ENCODE measurements at regions not wholly inside any gene's neighbourhood (a gene's known extent, or its start where the extent isn't known, plus 50 kb on each side); places are given as distances from the start of the nearest gene placed in this dataset.
A peak's percentile ranks its signal among the peaks of the same experiment; 100 is the strongest.
"Not testable (repeated sequence)": the region's sequence is repeated elsewhere in the genome, so short reads cannot be mapped to it uniquely, and the experiment has no call there.

- DNase-seq: no peak
Measured at GRCh38 chr10:7056216-7056615, 354.6 kb downstream of the SFMBT2 start.

GRCh38 chr10:7054915-7055314 is 355.9 kb downstream of the SFMBT2 start:
- no peak for DNase-seq

DNA sequence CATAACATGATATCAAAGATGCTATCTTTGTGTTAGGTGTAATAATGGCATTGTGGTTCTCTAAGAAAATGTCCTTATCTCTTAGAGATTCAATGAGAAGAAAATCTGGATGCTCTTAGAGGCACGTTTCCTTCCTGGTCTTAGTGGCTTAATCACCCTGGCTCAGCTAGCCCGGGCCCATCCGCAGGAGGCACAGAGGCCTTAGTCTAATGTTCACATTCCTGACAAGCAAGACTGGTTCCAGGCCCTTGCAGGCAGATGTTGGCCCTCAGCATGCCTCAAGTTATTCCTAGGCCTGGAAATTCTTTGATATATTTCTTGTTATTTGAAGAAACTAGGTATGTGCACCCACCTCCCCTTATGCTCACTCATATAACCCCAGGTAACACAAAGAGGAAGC is 357.6 kb downstream of the SFMBT2 start:
- DNase-seq: no peak

- DNase-seq: not testable (repeated sequence)
Measured at GRCh38 chr10:7050024-7050423, 360.8 kb downstream of the SFMBT2 start.

GRCh38 chr10:7048061-7048460 is 362.8 kb downstream of the SFMBT2 start:
- DNase-seq: no peak

GRCh38 chr10:7046615-7047014 is 364.2 kb downstream of the SFMBT2 start:
- no peak for DNase-seq

GRCh38 chr10:7045891-7046599 is 364.8 kb downstream of the SFMBT2 start:
- no peak for DNase-seq

DNA sequence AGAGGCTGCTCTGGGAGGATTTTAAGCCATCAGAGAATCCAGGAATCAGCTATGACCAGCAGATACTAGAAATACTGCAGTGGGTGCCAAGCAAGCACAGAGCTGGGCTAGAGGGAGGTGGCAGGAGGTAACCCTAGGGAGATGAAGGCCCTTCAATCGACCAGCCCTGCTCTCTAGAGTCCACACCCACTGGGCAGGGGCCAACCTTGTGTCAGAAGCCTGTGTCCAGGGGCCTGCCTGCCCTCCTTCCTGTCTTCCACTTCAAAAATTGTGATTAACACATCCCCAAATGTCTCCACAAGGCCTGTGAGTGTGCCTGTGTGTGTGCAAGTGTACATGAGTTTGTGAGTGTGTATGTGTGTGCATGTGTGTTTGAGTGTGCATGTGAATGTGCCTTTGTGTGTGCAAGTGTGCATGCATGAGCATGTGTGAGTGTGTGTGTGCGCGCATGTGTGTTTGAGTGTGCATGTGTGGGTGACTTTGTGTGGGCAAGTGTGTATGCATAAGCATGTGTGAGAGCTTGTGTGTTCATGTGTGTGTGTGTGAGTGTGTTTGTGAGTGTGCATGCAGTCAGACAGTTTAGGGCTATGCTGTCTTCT is 367.7 kb downstream of the SFMBT2 start:
- DNase-seq: no peak

- no peak for DNase-seq
Measured at GRCh38 chr10:7042419-7043054, 368.3 kb downstream of the SFMBT2 start.

DNA sequence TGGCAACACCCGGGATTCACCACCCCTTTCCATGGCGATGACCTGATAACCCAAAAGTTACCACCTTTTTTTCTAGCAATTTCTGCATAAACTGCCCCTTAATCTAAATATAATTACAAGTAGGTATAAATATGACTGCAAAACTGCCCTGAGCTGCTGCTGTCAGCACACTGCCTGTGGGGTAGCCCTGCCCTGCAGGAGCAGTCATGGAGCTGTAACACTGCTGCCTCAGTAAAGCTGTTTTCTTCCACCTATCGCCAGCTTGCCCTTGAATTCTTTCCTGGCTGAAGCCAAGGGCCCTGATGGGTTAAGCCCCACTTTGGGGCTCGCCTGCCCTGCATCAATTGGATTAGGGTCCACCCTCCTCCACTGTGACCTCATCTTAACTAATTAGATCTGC is 368.8 kb downstream of the SFMBT2 start:
- no peak for DNase-seq

DNA sequence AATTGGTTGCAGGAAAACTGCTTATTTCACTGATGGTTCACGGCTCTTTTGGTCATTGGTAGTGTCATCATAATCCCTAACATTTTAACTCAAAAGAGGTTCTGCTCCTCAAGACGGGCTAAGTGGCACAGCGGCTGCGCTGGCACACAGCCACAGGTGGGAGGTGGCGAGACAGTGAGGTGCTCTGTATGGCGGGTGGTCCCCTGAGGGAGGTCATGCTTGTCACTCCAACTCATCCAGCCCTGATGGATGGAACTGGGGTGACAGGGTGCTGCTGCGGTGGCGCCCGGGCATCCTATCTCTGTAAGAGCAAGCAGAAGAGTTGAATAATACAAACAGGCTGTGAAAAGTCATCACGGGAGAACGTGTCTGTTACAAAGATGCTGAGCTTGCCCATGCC is 370.2 kb downstream of the SFMBT2 start:
- no peak for DNase-seq

DNA sequence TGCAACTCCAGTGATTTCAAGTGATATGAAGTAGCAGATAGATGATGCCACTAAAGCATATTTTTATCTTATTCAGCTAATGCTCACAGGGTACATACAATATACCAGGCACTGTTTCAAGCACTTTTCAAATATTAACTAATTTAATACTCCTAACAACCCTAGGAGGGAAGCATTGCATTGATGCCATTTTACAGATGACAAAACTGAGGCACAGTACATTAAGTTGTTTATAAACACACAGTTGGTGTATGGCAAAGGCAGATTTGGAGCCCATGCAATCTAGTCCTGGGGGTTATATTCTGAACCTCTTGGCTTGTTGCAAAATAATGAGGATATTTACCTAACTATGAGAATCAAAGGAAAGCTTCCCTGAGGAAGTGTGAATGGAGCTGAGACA is 371.0 kb downstream of the SFMBT2 start:
- no peak for DNase-seq

DNA sequence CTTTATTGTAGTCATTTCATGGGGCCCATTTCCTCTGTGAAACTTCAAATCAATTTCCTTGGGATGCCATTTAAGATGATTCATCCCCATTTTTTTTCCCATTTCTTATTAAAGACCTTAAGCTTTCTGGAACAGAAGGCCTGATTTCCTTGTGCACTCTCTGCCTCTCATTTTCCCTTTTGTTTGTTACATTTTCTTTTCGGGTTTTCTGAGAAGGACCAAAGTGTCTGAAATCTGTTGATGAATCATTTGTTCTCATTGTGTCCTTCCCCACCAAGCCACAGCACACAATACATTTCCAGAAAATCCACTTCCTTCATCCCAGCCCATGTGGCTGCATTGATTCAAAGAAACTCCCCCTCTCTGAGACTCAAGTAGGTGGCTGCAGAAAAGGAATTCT is 372.4 kb downstream of the SFMBT2 start:
- DNase-seq: no peak

- not testable (repeated sequence) for DNase-seq
Measured at GRCh38 chr10:7037434-7037833, 373.4 kb downstream of the SFMBT2 start.

DNA sequence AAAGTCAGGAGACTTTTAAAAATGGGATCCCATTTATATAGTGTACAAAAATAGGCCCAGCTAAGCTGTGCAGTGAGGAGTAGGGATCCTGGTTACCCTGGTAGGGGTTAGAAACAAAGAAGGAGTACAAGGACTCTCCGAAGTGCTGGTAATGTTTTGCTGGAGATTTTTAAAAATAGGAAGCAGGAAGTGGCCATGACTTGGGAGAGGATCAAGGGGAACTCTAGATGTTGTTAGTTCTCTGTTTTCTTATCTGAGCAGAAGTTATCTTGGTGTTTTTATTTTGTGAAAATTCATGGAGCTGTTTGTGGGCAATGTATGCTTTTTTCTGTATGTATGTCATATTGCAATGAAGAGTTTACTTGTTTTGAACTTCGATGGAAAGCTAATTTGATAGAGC is 373.9 kb downstream of the SFMBT2 start:
- DNase-seq: no peak

DNA sequence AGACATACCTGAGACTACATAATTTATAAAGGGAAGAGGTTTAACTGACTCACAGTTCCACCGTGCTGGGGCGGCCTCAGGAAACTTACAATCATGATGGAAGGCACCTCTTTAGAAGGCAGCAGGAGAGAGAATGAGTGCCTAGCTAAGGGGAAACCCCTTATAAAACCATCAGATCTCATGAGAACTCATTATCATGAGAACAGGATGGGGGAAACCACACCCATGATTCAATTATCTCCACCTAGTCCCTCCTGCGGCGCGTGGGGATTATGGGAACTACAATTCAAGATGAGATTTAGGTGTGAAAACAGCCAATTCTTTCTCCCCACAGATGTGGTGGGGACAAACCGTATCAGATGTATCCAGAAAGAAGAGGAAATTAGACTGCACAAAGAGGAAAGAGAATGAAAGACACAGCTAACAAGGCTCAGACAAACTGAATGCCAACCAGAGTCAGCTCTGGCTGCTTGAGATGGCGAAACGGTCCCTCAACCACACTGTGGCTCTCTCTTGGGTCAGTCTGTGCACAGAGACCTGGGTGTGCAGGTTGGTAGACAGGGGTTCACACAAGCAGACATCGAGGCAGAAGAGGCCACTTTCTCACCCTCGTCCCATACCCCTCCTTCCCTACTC is 375.6 kb downstream of the SFMBT2 start:
- DNase-seq: no peak

DNA sequence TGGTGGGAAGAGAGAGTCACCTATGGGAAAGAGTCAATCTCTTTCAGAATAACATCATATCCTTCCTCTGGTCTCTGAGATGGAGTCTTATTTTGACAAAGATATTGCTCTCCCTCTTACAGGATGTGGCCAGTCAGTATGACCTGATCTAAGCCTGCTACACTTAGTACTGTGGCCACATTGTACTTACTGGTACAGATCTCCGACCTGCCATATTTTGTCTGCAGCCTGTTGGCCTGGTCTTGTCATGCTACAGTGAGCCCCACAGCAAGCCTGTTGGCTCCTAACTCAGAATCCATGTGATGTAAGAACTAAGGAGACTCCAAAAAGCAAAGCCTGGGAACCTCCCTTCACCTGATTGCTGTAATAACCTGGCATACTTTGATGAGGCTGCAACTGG is 377.8 kb downstream of the SFMBT2 start:
- no peak for DNase-seq

DNA sequence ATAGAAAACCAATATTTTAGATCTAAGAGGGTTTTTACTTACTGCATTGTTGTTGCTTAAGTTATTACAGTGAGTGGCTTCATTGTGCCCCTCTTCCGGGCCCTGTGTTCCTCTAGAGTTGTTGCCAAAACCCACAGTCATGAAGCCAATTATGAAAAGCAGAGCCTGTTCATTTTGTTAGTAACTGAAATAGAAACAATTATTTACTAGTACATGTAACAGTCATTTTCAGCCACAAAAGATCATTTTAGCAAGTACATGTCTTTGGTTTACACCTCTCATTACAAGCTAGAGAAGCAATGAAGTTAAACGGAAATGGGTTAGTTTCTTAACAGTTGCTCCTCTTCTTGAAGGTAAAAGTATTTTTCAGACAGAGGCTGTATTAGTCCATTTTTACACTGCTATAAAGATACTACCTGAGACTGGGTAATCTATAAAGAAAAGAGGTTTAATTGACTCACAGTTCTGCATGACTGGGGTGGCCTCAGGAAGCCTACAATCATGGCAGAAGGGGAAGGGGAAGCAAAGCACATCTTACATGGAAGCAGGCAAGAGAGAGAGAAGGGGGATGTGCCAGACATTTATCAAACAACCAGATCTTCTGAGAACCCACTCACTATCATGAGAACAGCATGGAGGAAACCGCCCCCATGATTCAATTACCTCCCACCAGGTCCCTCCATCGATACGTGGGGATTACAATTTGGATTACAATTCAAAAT is 380.5 kb downstream of the SFMBT2 start:
- DNase-seq: no peak

- DNase-seq: no peak
Measured at GRCh38 chr10:7029672-7030071, 381.2 kb downstream of the SFMBT2 start.

DNA sequence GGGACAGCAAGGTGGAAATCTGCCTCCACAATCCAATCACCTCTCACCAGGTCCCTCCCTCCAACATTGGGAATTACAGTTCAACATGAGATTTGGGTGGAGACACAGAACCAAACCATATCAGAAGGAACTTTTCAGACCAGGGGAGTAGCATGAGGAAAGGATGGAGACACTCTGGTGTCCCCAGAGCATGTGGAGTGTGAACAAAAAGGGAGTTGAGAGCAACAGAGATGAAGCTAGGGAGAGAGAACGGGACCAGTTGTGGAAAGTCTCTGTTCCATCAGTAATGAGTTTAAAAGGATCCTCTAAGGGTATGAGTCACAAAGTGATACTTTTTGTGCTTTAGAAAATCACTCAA is 382.0 kb downstream of the SFMBT2 start:
- no peak for DNase-seq

GRCh38 chr10:7027913-7028808 is 382.7 kb downstream of the SFMBT2 start:
- peak; percentile 9 for DNase-seq

Data from fibroblast of skin of scalp (primary cell).